B cell (primary cell): ENCODE measurements at regions not wholly inside any gene's neighbourhood (a gene's known extent, or its start where the extent isn't known, plus 50 kb on each side); places are given as distances from the start of the nearest gene placed in this dataset.

Source experiments
- EZH2 ChIP-seq: IDR thresholded peaks from 2 replicates; pipeline ENCODE4 v1.6.1; 2012; ENCODE audit warnings: borderline replicate concordance, low read depth, mild to moderate bottlenecking, moderate library complexity, low read length; ENCODE audit not compliant: insufficient read depth, poor library complexity, severe bottlenecking
- TF ChIP-seq, protein P1 (sequence below): fragments of 200-600 bp; IDR thresholded peaks from one replicate; pipeline ENCODE4 v1.8.0; 2022; ENCODE audit warnings: antibody characterized with exemption, mild to moderate bottlenecking

GRCh38 chr3:99218468-99218867 lies 317.0 kb upstream of the DCBLD2 start:
- TF ChIP-seq, protein P1, sequence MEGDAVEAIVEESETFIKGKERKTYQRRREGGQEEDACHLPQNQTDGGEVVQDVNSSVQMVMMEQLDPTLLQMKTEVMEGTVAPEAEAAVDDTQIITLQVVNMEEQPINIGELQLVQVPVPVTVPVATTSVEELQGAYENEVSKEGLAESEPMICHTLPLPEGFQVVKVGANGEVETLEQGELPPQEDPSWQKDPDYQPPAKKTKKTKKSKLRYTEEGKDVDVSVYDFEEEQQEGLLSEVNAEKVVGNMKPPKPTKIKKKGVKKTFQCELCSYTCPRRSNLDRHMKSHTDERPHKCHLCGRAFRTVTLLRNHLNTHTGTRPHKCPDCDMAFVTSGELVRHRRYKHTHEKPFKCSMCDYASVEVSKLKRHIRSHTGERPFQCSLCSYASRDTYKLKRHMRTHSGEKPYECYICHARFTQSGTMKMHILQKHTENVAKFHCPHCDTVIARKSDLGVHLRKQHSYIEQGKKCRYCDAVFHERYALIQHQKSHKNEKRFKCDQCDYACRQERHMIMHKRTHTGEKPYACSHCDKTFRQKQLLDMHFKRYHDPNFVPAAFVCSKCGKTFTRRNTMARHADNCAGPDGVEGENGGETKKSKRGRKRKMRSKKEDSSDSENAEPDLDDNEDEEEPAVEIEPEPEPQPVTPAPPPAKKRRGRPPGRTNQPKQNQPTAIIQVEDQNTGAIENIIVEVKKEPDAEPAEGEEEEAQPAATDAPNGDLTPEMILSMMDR = no peak
- TF ChIP-seq EZH2 = no peak
